Neural cell (in vitro differentiated cells): ENCODE measurements at regions not wholly inside any gene's neighbourhood (a gene's known extent, or its start where the extent isn't known, plus 50 kb on each side); places are given as distances from the start of the nearest gene placed in this dataset.

Experiments used
- EP300 ChIP-seq: fragments of 450-650 bp; conservative IDR thresholded peaks from 2 replicates; pipeline ENCODE4 v1.6.1; 2014; ENCODE audit warnings: antibody characterized with exemption, mild to moderate bottlenecking, moderate library complexity; ENCODE audit not compliant: poor library complexity, severe bottlenecking
- EZH2 ChIP-seq: fragments of 200-600, 300-800 bp; shearing (Covaris generic), sonication (generic); IDR thresholded peaks from 2 replicates; pipeline ENCODE4 v1.6.1; 2014; ENCODE audit warnings: antibody characterized with exemption, low read length, borderline replicate concordance, mild to moderate bottlenecking; ENCODE audit not compliant: insufficient read depth, poor library complexity, severe bottlenecking
- POLR2AphosphoS5 ChIP-seq: IDR thresholded peaks from 2 replicates; pipeline ENCODE4 v1.6.1; 2012
- RAD21 ChIP-seq: fragments of 450-650 bp; conservative IDR thresholded peaks from 2 replicates; pipeline ENCODE4 v1.6.1; 2014; ENCODE audit warnings: antibody characterized with exemption, mild to moderate bottlenecking, moderate library complexity
- TF ChIP-seq, protein P1 (sequence below): fragments of 450-650 bp; IDR thresholded peaks from 2 replicates; pipeline ENCODE4 v1.5.1; 2014; ENCODE audit warnings: antibody characterized with exemption, mild to moderate bottlenecking, moderate library complexity; ENCODE audit not compliant: poor library complexity, severe bottlenecking

DNA sequence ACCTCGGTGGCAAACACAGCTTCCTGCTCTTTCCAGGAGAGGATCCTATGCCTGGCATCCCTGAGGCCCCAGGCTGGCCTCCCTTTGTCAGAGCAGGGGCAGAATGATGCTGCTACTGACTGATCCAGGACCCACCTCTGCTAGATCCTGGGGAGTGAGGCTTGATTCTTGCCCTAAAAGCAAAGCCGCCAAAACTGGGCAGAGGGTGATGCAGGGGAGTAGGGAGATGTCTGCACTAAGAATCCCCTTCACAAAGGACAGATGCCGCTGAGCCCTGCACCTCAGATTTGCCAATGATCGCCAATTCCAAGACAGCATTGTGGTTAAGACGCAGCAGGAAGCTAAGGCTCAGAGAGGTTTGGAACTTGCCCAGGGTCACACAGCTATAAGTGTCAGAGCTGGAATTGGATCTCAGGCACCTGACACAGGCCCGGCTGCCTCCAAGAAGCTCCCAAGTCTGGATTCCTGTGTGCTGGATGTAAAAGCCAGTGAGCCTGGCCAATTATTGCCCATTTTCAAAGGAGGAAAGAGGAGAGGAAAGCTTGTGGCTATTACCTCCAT, 60.7 kb upstream of the TNRC6C start:
- TF ChIP-seq, protein P1, sequence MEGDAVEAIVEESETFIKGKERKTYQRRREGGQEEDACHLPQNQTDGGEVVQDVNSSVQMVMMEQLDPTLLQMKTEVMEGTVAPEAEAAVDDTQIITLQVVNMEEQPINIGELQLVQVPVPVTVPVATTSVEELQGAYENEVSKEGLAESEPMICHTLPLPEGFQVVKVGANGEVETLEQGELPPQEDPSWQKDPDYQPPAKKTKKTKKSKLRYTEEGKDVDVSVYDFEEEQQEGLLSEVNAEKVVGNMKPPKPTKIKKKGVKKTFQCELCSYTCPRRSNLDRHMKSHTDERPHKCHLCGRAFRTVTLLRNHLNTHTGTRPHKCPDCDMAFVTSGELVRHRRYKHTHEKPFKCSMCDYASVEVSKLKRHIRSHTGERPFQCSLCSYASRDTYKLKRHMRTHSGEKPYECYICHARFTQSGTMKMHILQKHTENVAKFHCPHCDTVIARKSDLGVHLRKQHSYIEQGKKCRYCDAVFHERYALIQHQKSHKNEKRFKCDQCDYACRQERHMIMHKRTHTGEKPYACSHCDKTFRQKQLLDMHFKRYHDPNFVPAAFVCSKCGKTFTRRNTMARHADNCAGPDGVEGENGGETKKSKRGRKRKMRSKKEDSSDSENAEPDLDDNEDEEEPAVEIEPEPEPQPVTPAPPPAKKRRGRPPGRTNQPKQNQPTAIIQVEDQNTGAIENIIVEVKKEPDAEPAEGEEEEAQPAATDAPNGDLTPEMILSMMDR, result no peak
- TF ChIP-seq EP300 (no peak), EZH2 (no peak), RAD21 (no peak), POLR2AphosphoS5 (no peak)
